ENCODE measurements at regions not wholly inside any gene's neighbourhood (a gene's known extent, or its start where the extent isn't known, plus 50 kb on each side); places are given as distances from the start of the nearest gene placed in this dataset.
"Not testable (repeated sequence)": the region's sequence is repeated elsewhere in the genome, so short reads cannot be mapped to it uniquely, and the experiment has no call there.

- not testable (repeated sequence) for DNase-seq
Measured at GRCh38 chr16:22572331-22573224, 61.9 kb downstream of the NPIPB5 start.

GRCh38 chr16:22573225-22573530, 62.5 kb downstream of the NPIPB5 start:
- DNase-seq, result not testable (repeated sequence)

- not testable (repeated sequence) for DNase-seq
Measured at GRCh38 chr16:22576506-22576905, 65.8 kb downstream of the NPIPB5 start.

- not testable (repeated sequence) for DNase-seq
Measured at GRCh38 chr16:22583195-22583594, 72.5 kb downstream of the NPIPB5 start.

- not testable (repeated sequence) for DNase-seq
Measured at GRCh38 chr16:22584459-22584858, 73.8 kb downstream of the NPIPB5 start.

GRCh38 chr16:22584941-22585340, 74.2 kb downstream of the NPIPB5 start:
- DNase-seq, result not testable (repeated sequence)

GRCh38 chr16:22585431-22585830, 74.7 kb downstream of the NPIPB5 start:
- peak; percentile 25 for DNase-seq

- not testable (repeated sequence) for DNase-seq
Measured at GRCh38 chr16:22586732-22587131, 76.0 kb downstream of the NPIPB5 start.

- DNase-seq, result not testable (repeated sequence)
Measured at GRCh38 chr16:22589757-22590156, 79.1 kb downstream of the NPIPB5 start.

GRCh38 chr16:22596445-22597045, 85.9 kb downstream of the NPIPB5 start:
- DNase-seq, result not testable (repeated sequence)

- DNase-seq, result not testable (repeated sequence)
Measured at GRCh38 chr16:22603744-22604143, 93.1 kb downstream of the NPIPB5 start.

- DNase-seq, result not testable (repeated sequence)
Measured at GRCh38 chr16:22606619-22607018, 95.9 kb downstream of the NPIPB5 start.

GRCh38 chr16:22609798-22610197, 99.1 kb downstream of the NPIPB5 start:
- DNase-seq, result not testable (repeated sequence)

- DNase-seq, result not testable (repeated sequence)
Measured at GRCh38 chr16:22611128-22611527, 100.4 kb downstream of the NPIPB5 start.

- no peak for DNase-seq
Measured at GRCh38 chr16:22614271-22614947, 103.7 kb downstream of the NPIPB5 start.

- no peak for DNase-seq
Measured at GRCh38 chr16:22618842-22619241, 108.2 kb downstream of the NPIPB5 start.

- no peak for DNase-seq
Measured at GRCh38 chr16:22621586-22622155, 111.0 kb downstream of the NPIPB5 start.

- DNase-seq, result no peak
Measured at GRCh38 chr16:22622703-22623102, 112.0 kb downstream of the NPIPB5 start.

GRCh38 chr16:22623351-22623781, 112.7 kb downstream of the NPIPB5 start:
- no peak for DNase-seq

GRCh38 chr16:22624038-22624799, 113.5 kb downstream of the NPIPB5 start:
- DNase-seq, result no peak

- DNase-seq, result no peak
Measured at GRCh38 chr16:22624800-22625533, 114.3 kb downstream of the NPIPB5 start.

- DNase-seq, result no peak
Measured at GRCh38 chr16:22625967-22626366, 115.3 kb downstream of the NPIPB5 start.
